ENCODE measurements at regions not wholly inside any gene's neighbourhood (a gene's known extent, or its start where the extent isn't known, plus 50 kb on each side); places are given as distances from the start of the nearest gene placed in this dataset.

DNA sequence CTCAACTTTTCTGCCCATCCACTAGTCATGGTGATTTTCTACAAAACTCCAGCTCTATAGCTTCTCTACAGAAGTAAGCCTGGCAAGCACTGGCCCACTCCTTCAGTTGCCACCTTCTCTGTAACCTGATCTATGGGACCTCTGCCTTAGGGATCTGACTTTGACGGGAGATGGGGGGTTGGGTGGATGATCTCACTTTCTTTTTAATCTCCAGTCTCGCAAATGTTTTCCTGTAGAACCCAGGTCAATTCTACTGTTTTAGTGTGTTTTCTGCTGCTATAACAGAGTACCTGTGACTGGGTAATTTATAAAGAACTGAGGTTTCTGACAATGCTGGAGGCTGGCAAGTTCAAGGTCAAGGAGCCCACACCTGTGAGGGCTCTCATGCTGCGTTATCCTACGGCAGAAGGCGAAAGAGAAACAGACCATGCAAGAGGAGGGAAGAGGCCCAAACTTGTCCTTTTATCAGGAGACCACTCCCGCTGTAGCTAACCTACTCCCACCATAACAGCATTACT, 189.9 kb upstream of the THRB start:
- TF ChIP-seq, protein P1, sequence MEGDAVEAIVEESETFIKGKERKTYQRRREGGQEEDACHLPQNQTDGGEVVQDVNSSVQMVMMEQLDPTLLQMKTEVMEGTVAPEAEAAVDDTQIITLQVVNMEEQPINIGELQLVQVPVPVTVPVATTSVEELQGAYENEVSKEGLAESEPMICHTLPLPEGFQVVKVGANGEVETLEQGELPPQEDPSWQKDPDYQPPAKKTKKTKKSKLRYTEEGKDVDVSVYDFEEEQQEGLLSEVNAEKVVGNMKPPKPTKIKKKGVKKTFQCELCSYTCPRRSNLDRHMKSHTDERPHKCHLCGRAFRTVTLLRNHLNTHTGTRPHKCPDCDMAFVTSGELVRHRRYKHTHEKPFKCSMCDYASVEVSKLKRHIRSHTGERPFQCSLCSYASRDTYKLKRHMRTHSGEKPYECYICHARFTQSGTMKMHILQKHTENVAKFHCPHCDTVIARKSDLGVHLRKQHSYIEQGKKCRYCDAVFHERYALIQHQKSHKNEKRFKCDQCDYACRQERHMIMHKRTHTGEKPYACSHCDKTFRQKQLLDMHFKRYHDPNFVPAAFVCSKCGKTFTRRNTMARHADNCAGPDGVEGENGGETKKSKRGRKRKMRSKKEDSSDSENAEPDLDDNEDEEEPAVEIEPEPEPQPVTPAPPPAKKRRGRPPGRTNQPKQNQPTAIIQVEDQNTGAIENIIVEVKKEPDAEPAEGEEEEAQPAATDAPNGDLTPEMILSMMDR (IDR thresholded peaks at IDR 0.05; ENCODE audit: poor library complexity, severe bottlenecking) = no peak
- TF ChIP-seq TAF1 (IDR thresholded peaks at IDR 0.05; ENCODE audit: low read depth) = no peak
